ENCODE measurements at regions not wholly inside any gene's neighbourhood (a gene's known extent, or its start where the extent isn't known, plus 50 kb on each side); places are given as distances from the start of the nearest gene placed in this dataset.

DNA sequence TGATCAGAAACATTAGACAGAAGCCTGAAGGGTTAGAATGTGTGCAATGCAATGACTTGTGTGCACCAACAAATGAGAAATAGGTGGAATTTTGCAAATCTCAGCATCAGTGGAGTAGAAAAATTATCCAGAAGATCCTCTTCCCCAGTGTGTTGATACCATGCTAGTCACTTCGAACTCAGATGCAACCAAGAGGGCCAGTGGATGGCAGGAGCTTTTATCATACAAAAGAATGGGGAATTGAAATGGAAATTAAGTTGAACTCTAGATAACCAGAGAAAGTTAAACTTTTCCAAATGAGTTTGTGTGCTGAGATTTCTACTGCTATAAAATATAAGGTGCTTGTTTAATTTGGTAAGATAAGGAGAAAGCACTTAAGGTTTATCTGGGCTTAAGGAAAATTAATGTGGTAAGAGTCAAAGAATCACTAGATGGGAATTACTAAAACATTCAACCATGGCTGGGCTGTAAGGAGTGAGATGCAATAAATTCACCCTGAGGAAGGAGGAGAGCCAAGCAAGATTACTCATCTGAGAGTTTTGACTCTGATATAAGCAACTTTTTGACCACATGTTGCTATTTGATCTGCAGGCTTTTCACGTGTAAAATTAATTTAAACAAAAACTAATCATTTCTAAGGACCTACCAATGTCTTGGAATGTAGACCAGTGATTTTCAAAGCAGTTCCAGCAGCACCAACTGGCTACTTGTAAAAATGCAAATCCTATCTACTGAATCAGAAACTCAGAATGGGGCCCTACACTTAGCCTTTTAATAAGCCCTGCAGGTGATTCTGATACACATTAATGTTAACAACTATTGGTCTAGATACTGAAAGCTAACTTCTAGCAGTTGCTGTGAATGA, 113.2 kb downstream of the CDC14C start:
- DNase-seq (ENCODE audit: low read depth, low spot score) = no peak

DNA sequence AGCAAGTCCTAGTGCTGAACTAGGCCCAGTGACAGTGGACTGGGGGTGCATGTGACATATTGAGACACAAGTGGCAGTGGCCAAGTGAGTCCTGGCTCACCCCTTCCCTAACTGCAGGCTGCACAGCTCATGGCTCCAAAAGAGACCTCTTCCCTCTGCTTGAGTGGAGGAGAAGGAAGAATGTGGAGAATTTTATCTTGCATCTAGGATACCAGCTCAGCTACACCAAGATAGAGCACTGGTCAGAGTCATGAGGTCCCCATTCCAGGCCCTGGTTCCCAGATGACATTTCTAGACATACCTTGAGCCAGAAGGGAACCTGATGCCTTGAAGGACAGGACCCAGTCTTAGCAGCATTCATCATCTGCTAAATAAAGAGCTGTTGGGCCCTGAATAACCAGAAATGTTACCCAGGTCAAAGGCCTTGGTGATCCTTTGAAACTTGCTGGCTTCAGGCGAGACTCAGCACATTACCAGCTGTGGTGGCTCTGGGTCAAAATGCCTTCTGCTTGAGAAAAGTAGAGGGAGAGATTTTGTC, 114.5 kb downstream of the CDC14C start:
- Histone ChIP-seq H3K9me3 (ENCODE audit: low read depth, low read length) (no peaks in the 10 kb centered on the region), H3K36me3 (ENCODE audit: insufficient read depth, low read length) (no peaks in the 10 kb centered on the region), H3K9ac (ENCODE audit: insufficient read length) (no peak overlapping the region), H3K4me3 (no peak overlapping the region), H3K27ac (no peak overlapping the region)
- DNase-seq (ENCODE audit: low read depth, low spot score) = no peak
- TF ChIP-seq EZH2 (IDR thresholded peaks at IDR 0.05) (no peak), POLR2AphosphoS5 (IDR thresholded peaks at IDR 0.05; ENCODE audit: borderline replicate concordance, low read depth, low read length) (no peak), FOXP2 (optimal IDR thresholded peaks at IDR 0.05; ENCODE audit: control extremely low read depth, extremely low read length, insufficient read depth) (no peak)

More for the DNA sequence above, 113.2 kb downstream of the CDC14C start:
- TF ChIP-seq FOXP2 (optimal IDR thresholded peaks at IDR 0.05; ENCODE audit: control extremely low read depth, extremely low read length, insufficient read depth) (no peak), EZH2 (IDR thresholded peaks at IDR 0.05) (no peak), POLR2AphosphoS5 (IDR thresholded peaks at IDR 0.05; ENCODE audit: borderline replicate concordance, low read depth, low read length) (no peak)
- H3K4me3 ChIP-seq = no peak overlapping the region
- no peaks in the 10 kb centered on the region for H3K9me3 ChIP-seq (ENCODE audit: low read depth, low read length)
- H3K36me3 ChIP-seq (ENCODE audit: insufficient read depth, low read length) = no peaks in the 10 kb centered on the region
- H3K9ac ChIP-seq (ENCODE audit: insufficient read length) = no peak overlapping the region
- no peak overlapping the region for H3K27ac ChIP-seq

DNA sequence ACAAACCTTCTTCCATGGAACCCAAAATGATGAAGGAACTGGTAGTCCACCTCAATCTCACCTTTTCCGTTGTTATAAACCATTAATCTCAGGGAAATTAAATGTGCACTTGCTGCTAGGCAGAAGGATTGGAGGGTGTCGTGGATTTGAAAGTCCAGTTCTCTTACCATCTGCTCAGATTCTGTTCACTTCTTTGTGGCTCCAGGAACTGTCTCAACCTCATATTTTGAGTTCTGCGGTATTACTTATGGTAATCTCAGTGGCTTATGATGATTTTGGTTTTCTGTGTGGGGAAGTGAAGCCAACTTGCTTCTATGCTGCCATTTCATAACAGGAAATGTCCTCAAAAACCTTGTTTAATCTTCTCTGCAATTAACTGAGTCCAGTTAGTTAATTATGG, 136.4 kb downstream of the CDC14C start:
- no peak overlapping the region for H3K4me3 ChIP-seq
- H3K36me3 ChIP-seq (ENCODE audit: insufficient read depth, low read length) = no peaks in the 10 kb centered on the region
- no peaks in the 10 kb centered on the region for H3K9me3 ChIP-seq (ENCODE audit: low read depth, low read length)
- H3K9ac ChIP-seq (ENCODE audit: insufficient read length) = no peak overlapping the region
- no peak for DNase-seq (ENCODE audit: low read depth, low spot score)
- no peak for TF ChIP-seq POLR2AphosphoS5 (IDR thresholded peaks at IDR 0.05; ENCODE audit: borderline replicate concordance, low read depth, low read length)
- TF ChIP-seq FOXP2 (optimal IDR thresholded peaks at IDR 0.05; ENCODE audit: control extremely low read depth, extremely low read length, insufficient read depth) = no peak
- no peak for TF ChIP-seq EZH2 (IDR thresholded peaks at IDR 0.05)
- no peak overlapping the region for H3K27ac ChIP-seq

DNA sequence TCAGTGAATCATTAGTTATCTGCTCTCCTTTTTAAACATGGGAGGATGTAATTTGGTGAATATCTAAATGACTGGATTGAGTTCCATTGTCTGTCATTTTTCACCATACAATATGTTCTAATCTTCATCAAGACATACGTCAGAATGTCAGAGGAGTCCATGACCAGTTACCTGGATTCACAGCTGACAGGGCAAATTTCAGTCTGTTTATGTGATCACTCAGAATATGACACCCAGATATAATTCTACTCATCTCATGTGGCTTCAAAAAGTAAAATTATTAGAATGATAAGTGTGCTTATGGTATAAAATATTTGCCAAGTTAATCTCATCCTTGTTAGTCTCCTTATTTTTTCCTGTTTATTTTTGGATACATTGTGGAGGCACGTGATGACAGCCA, 150.2 kb downstream of the CDC14C start:
- Histone ChIP-seq H3K36me3 (ENCODE audit: insufficient read depth, low read length) (no peaks in the 10 kb centered on the region), H3K27ac (no peak overlapping the region), H3K9ac (ENCODE audit: insufficient read length) (no peak overlapping the region), H3K4me3 (no peak overlapping the region), H3K9me3 (ENCODE audit: low read depth, low read length) (no peaks in the 10 kb centered on the region)
- DNase-seq (ENCODE audit: low read depth, low spot score) = no peak
- TF ChIP-seq EZH2 (IDR thresholded peaks at IDR 0.05) (no peak), FOXP2 (optimal IDR thresholded peaks at IDR 0.05; ENCODE audit: control extremely low read depth, extremely low read length, insufficient read depth) (no peak), POLR2AphosphoS5 (IDR thresholded peaks at IDR 0.05; ENCODE audit: borderline replicate concordance, low read depth, low read length) (no peak)

DNA sequence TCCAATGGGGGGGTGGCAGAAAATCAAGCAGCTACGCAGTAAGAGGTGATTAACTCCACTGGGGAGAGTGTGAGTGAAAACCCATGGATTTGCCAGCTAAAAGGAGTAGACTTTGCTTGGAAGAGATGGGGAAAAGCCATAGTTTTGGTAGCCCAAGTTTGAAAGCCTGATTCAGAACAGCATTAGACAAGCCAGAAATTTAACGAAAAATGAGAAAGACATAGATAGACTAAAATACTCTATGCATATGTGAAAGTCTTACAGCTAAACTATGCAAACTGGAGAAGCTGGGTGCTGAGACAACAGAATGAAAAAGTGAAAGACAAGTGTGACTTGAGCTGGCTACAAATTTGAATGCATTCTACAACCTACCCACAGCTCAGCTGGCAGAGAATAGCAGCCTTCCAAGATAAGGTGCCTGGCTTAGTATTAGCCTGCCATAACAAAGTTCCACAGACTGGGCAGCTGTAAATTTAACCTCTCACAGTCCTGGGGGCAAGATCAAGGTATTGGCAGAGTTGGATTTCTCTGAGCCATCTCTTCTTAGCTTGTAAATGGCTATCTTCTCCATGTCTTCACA, 156.6 kb downstream of the CDC14C start:
- no peak overlapping the region for H3K4me3 ChIP-seq
- TF ChIP-seq POLR2AphosphoS5 (IDR thresholded peaks at IDR 0.05; ENCODE audit: borderline replicate concordance, low read depth, low read length) = no peak
- TF ChIP-seq EZH2 (IDR thresholded peaks at IDR 0.05) = no peak
- no peak for TF ChIP-seq FOXP2 (optimal IDR thresholded peaks at IDR 0.05; ENCODE audit: control extremely low read depth, extremely low read length, insufficient read depth)
- H3K27ac ChIP-seq = no peak overlapping the region
- H3K9me3 ChIP-seq (ENCODE audit: low read depth, low read length) = no peaks in the 10 kb centered on the region
- no peak for DNase-seq (ENCODE audit: low read depth, low spot score)
- H3K9ac ChIP-seq (ENCODE audit: insufficient read length) = no peak overlapping the region
- H3K36me3 ChIP-seq (ENCODE audit: insufficient read depth, low read length) = no peaks in the 10 kb centered on the region

DNA sequence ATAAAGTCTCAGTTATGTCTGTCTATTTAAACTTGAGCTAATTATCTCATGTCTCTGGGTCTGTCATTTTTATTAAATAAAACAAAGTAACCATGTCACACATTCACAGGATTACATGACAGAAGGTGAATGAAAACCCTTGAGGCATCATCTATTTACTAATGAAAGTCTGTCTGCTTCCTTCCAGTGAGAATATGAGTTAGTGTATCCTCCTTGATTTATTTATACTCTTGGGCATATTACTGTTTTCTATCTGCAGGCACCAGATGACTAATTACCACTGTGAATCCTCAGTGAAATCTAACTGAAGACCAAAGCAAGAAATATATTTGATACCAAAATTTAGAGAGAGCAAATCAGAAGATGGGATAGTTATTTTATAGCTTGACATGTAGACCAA, 163.7 kb downstream of the CDC14C start:
- no peaks in the 10 kb centered on the region for H3K36me3 ChIP-seq (ENCODE audit: insufficient read depth, low read length)
- DNase-seq (ENCODE audit: low read depth, low spot score) = no peak
- H3K4me3 ChIP-seq = no peak overlapping the region
- no peak overlapping the region for H3K9ac ChIP-seq (ENCODE audit: insufficient read length)
- no peak for TF ChIP-seq FOXP2 (optimal IDR thresholded peaks at IDR 0.05; ENCODE audit: control extremely low read depth, extremely low read length, insufficient read depth)
- TF ChIP-seq POLR2AphosphoS5 (IDR thresholded peaks at IDR 0.05; ENCODE audit: borderline replicate concordance, low read depth, low read length) = no peak
- TF ChIP-seq EZH2 (IDR thresholded peaks at IDR 0.05) = no peak
- H3K9me3 ChIP-seq (ENCODE audit: low read depth, low read length) = no peaks in the 10 kb centered on the region
- H3K27ac ChIP-seq = no peak overlapping the region

DNA sequence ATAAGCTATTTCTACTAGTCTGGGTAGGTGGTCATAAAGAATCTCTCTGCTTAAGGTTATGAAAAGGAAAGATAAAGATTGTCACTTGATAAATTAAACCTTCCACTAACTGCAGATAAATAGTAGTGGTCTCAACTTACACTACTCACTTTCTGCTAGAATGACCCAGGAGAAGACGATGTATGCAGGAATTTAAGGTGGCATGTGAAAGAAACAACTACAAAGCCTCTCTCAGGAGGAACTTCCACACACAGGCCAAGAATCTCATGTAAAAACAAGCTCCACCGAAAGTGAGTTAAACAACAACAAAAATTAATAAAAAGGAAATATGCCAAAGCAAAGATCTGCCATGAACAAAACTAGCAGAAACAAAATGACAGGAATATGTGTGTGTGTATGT, 165.4 kb downstream of the CDC14C start:
- Histone ChIP-seq H3K9me3 (ENCODE audit: low read depth, low read length) (no peaks in the 10 kb centered on the region), H3K4me3 (no peak overlapping the region), H3K9ac (ENCODE audit: insufficient read length) (no peak overlapping the region), H3K36me3 (ENCODE audit: insufficient read depth, low read length) (no peaks in the 10 kb centered on the region), H3K27ac (no peak overlapping the region)
- TF ChIP-seq POLR2AphosphoS5 (IDR thresholded peaks at IDR 0.05; ENCODE audit: borderline replicate concordance, low read depth, low read length) (no peak), FOXP2 (optimal IDR thresholded peaks at IDR 0.05; ENCODE audit: control extremely low read depth, extremely low read length, insufficient read depth) (no peak), EZH2 (IDR thresholded peaks at IDR 0.05) (no peak)
- DNase-seq (ENCODE audit: low read depth, low spot score) = no peak

DNA sequence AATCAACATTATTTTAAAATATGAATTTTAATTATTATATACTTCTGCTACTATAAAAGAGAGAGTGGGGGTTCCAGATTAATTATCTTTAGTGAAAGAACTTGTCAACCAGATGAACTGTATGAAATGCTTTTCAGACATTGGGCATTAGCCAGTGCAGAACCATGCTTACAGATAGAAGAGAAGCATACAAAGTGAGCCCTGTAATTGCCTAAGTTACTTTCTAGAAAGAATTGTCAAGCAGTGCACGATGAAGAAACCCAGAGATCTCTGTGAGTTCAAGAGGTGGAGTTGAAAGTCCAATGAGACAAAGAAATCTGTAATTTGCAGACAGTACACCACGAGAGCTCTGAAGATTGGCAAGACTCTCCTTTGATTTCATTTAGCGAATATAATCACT, 166.7 kb downstream of the CDC14C start:
- no peak overlapping the region for H3K9ac ChIP-seq (ENCODE audit: insufficient read length)
- no peaks in the 10 kb centered on the region for H3K9me3 ChIP-seq (ENCODE audit: low read depth, low read length)
- H3K36me3 ChIP-seq (ENCODE audit: insufficient read depth, low read length) = no peaks in the 10 kb centered on the region
- no peak for DNase-seq (ENCODE audit: low read depth, low spot score)
- no peak overlapping the region for H3K4me3 ChIP-seq
- no peak for TF ChIP-seq EZH2 (IDR thresholded peaks at IDR 0.05)
- no peak for TF ChIP-seq POLR2AphosphoS5 (IDR thresholded peaks at IDR 0.05; ENCODE audit: borderline replicate concordance, low read depth, low read length)
- TF ChIP-seq FOXP2 (optimal IDR thresholded peaks at IDR 0.05; ENCODE audit: control extremely low read depth, extremely low read length, insufficient read depth) = no peak
- H3K27ac ChIP-seq = no peak overlapping the region
